ENCODE measurements at regions not wholly inside any gene's neighbourhood (a gene's known extent, or its start where the extent isn't known, plus 50 kb on each side); places are given as distances from the start of the nearest gene placed in this dataset.
"Not testable (repeated sequence)": the region's sequence is repeated elsewhere in the genome, so short reads cannot be mapped to it uniquely, and the experiment has no call there.

- not testable (repeated sequence) for TF ChIP-seq CTCF (IDR thresholded peaks at IDR 0.05); ZFX (IDR thresholded peaks at IDR 0.05; ENCODE audit: borderline replicate concordance)
Measured at GRCh38 chr15:20267996-20268395, 273.6 kb downstream of the GOLGA6L6 start.

Data from 22Rv1 (cell line).